Panc1 (cell line): ENCODE measurements at regions not wholly inside any gene's neighbourhood (a gene's known extent, or its start where the extent isn't known, plus 50 kb on each side); places are given as distances from the start of the nearest gene placed in this dataset.

ENCODE experiments used
- ATAC-seq: fragments of 200-7000 bp; cut with Tn5 transposase; 2 replicates; pipeline ENCODE4 v1.9.1; 2020; ENCODE audit warnings: mild to moderate bottlenecking, moderate library complexity
- BruUV-seq: library from RNA; stranded (reverse); fragments of 400-500 nt; replicated peaks from 2 replicates; lab custom pipeline; 2021; lab: Mats Ljungman, UMichigan
- CTCF ChIA-PET: fragments of 300-600 bp; sonication (Branson Sonifier 250); formaldehyde crosslinking; loops from one replicate; lab custom pipeline; 2022; ENCODE audit warnings: antibody characterized with exemption; lab: Charles Lee
- POLR2A ChIA-PET: fragments of 300-600 bp; sonication (Branson Sonifier 250); formaldehyde crosslinking; loops from one replicate; lab custom pipeline; 2022; ENCODE audit warnings: antibody characterized with exemption; lab: Charles Lee
- DNase-seq: peaks from one replicate; pipeline ENCODE4 v3.0.0-alpha.2; 2010; ENCODE audit warnings: low read depth, low spot score
- H3K27ac ChIP-seq: 2 replicates; pipeline ENCODE4 v1.5.1; 2011; ENCODE audit warnings: mild to moderate bottlenecking, low read length, inconsistent platforms
- H3K27me3 ChIP-seq: fragments of 200-500 bp; sonication (Bioruptor generic); 2 replicates; pipeline ENCODE4 v1.6.0; 2014; ENCODE audit warnings: low read length, inconsistent platforms; ENCODE audit not compliant: control insufficient read depth, insufficient read depth
- H3K36me3 ChIP-seq: fragments of 200-500 bp; sonication (Bioruptor generic); 2 replicates; pipeline ENCODE4 v1.5.1; 2014; ENCODE audit warnings: inconsistent platforms, mild to moderate bottlenecking, low read length, moderate library complexity; ENCODE audit not compliant: control insufficient read depth, insufficient read depth
- H3K4me1 ChIP-seq: 2 replicates; pipeline ENCODE4 v1.5.1; 2011; ENCODE audit warnings: inconsistent platforms, mild to moderate bottlenecking, low read length, moderate library complexity; ENCODE audit not compliant: control insufficient read depth, insufficient read depth
- H3K4me3 ChIP-seq, 2 experiments: 2 replicates each; pipeline ENCODE4 v1.5.1; 2011 to 2012; ENCODE audit warnings: low read depth in 2 of 2, low read length in 2 of 2, mild to moderate bottlenecking in 2 of 2, inconsistent platforms in 1 of 2, moderate library complexity in 1 of 2
- H3K9me3 ChIP-seq: fragments of 200-500 bp; sonication (Bioruptor generic); 2 replicates; pipeline ENCODE4 v1.5.1; 2014; ENCODE audit warnings: low read depth, mild to moderate bottlenecking, inconsistent platforms, low read length, moderate library complexity; ENCODE audit not compliant: control insufficient read depth, insufficient read depth
- POLR2AphosphoS5 ChIP-seq: IDR thresholded peaks from 2 replicates; pipeline ENCODE4 v1.6.1; 2012; ENCODE audit warnings: mild to moderate bottlenecking, low read depth, low read length, moderate library complexity
- SIN3A ChIP-seq: IDR thresholded peaks from 2 replicates; pipeline ENCODE4 v1.6.1; 2012; ENCODE audit warnings: low read depth, mild to moderate bottlenecking, low read length, moderate library complexity, borderline replicate concordance; ENCODE audit not compliant: insufficient read depth
- TCF7L2 ChIP-seq: IDR thresholded peaks from 2 replicates; pipeline ENCODE4 v1.6.1; 2011; ENCODE audit warnings: mild to moderate bottlenecking, low read depth, low read length, inconsistent platforms
- in situ Hi-C: cut with HindIII; loops from 2 replicates; pipeline ENCODE4 v1.10.0; 2016; ENCODE audit warnings: low sequenced_read_pairs, low pct_unique_long_range_greater_than_20kb
- intact Hi-C: fragments of 100-400 bp; cut with micrococcal nuclease; formaldehyde crosslinking; loops from one replicate; pipeline ENCODE4 v1.10.0; 2022; ENCODE audit not compliant: unreplicated experiment
- TF ChIP-seq, protein P1 (sequence below), 2 experiments: IDR thresholded peaks; 2 replicates each; pipeline ENCODE4 v1.6.1; 2011 to 2012; ENCODE audit warnings: low read depth in 2 of 2, control low read depth in 1 of 2, low read length in 1 of 2, mild to moderate bottlenecking in 1 of 2, moderate library complexity in 1 of 2; ENCODE audit not compliant: insufficient read depth in 1 of 2
- TF ChIP-seq, protein P2 (sequence below): fragments of 450-650 bp; IDR thresholded peaks from 2 replicates; pipeline ENCODE4 v1.5.1; 2017; ENCODE audit warnings: mild to moderate bottlenecking

DNA sequence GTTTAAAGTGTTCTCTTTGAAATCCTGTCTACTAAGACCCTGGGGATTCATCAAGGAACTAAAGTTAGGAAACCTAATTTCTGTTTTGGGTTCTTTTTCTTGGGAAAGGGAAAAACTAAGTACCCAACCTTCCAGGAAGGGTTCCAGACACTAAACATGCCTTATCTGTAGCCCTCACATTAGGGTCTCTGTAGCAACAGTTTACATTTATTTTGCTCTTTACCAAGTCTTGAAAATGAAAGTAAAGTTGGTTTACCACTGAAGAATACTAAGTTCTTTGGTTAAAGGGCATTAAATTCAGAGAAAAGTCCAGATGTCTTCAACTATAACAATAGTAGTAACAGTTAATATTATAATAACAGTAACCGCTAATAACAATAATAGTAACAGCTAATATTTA is 207.5 kb upstream of the CDKN3 start:
- intact Hi-C loops = no loop called here
- ChIA-PET CTCF (no interaction called here), POLR2A (no interaction called here)
- DNase-seq (no peak), ATAC-seq (no peak)
- H3K9me3 ChIP-seq = no peaks in the 10 kb centered on the region
- in situ Hi-C loops = no loop called here
- no peaks in the 10 kb centered on the region for H3K27me3 ChIP-seq
- no peak for TF ChIP-seq SIN3A
- TF ChIP-seq, protein P1, sequence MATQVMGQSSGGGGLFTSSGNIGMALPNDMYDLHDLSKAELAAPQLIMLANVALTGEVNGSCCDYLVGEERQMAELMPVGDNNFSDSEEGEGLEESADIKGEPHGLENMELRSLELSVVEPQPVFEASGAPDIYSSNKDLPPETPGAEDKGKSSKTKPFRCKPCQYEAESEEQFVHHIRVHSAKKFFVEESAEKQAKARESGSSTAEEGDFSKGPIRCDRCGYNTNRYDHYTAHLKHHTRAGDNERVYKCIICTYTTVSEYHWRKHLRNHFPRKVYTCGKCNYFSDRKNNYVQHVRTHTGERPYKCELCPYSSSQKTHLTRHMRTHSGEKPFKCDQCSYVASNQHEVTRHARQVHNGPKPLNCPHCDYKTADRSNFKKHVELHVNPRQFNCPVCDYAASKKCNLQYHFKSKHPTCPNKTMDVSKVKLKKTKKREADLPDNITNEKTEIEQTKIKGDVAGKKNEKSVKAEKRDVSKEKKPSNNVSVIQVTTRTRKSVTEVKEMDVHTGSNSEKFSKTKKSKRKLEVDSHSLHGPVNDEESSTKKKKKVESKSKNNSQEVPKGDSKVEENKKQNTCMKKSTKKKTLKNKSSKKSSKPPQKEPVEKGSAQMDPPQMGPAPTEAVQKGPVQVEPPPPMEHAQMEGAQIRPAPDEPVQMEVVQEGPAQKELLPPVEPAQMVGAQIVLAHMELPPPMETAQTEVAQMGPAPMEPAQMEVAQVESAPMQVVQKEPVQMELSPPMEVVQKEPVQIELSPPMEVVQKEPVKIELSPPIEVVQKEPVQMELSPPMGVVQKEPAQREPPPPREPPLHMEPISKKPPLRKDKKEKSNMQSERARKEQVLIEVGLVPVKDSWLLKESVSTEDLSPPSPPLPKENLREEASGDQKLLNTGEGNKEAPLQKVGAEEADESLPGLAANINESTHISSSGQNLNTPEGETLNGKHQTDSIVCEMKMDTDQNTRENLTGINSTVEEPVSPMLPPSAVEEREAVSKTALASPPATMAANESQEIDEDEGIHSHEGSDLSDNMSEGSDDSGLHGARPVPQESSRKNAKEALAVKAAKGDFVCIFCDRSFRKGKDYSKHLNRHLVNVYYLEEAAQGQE (IDR thresholded peaks at IDR 0.05; ENCODE audit: insufficient read depth in 1 of 2, low read depth in 2 of 2, low read length in 1 of 2) = no peak
- no peak for TF ChIP-seq TCF7L2
- no peak for TF ChIP-seq POLR2AphosphoS5
- TF ChIP-seq, protein P2, sequence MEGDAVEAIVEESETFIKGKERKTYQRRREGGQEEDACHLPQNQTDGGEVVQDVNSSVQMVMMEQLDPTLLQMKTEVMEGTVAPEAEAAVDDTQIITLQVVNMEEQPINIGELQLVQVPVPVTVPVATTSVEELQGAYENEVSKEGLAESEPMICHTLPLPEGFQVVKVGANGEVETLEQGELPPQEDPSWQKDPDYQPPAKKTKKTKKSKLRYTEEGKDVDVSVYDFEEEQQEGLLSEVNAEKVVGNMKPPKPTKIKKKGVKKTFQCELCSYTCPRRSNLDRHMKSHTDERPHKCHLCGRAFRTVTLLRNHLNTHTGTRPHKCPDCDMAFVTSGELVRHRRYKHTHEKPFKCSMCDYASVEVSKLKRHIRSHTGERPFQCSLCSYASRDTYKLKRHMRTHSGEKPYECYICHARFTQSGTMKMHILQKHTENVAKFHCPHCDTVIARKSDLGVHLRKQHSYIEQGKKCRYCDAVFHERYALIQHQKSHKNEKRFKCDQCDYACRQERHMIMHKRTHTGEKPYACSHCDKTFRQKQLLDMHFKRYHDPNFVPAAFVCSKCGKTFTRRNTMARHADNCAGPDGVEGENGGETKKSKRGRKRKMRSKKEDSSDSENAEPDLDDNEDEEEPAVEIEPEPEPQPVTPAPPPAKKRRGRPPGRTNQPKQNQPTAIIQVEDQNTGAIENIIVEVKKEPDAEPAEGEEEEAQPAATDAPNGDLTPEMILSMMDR = no peak
- no TSS peak for BruUV-seq
- no peaks in the 10 kb centered on the region for H3K36me3 ChIP-seq
- H3K4me3 ChIP-seq = no peak overlapping the region
- H3K4me1 ChIP-seq = no peaks in the 10 kb centered on the region
- H3K27ac ChIP-seq = no peak overlapping the region

DNA sequence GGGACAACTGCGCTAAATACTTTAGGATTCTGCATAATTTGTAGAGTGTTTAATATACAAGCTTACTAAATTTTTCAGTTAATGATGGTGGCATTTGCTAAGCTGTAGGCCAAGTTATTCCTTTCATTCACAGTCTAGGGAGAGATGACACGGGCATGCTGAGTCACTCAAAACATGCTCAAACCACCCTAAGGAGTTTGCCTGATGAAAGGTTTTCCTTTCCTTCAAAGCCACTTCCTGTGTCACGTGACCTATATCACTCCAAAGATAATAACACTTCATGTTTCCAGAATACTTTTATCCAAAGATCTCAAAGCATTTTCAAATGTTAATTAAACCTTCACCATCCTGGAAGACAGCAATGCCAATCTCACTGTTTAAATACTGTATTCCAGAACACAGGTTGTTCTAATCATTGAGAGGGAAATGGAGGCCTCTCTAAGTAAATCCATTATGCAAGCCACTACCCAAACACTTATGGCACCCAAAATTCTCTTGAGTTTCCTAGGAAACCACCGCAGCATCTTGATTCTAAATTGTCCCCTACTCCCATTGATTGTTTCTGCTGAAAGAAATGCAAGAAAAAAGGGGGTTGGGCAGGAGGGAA is 207.0 kb upstream of the CDKN3 start:
- H3K4me3 ChIP-seq = no peak overlapping the region
- TF ChIP-seq TCF7L2 (no peak), POLR2AphosphoS5 (no peak), SIN3A (no peak)
- TF ChIP-seq, protein P1 (IDR thresholded peaks at IDR 0.05; ENCODE audit: insufficient read depth in 1 of 2, low read depth in 2 of 2, low read length in 1 of 2) = no peak
- TF ChIP-seq, protein P2 = no peak
- H3K36me3 ChIP-seq = no peaks in the 10 kb centered on the region
- no peak overlapping the region for H3K27ac ChIP-seq
- DNase-seq = no peak
- intact Hi-C loops = no loop called here
- no peaks in the 10 kb centered on the region for H3K27me3 ChIP-seq
- no peak for ATAC-seq
- no peaks in the 10 kb centered on the region for H3K4me1 ChIP-seq
- in situ Hi-C loops = no loop called here
- no peaks in the 10 kb centered on the region for H3K9me3 ChIP-seq
- CTCF ChIA-PET = no interaction called here
- BruUV-seq = no TSS peak
- POLR2A ChIA-PET = no interaction called here
